AG09319 (cell line): ENCODE measurements at regions not wholly inside any gene's neighbourhood (a gene's known extent, or its start where the extent isn't known, plus 50 kb on each side); places are given as distances from the start of the nearest gene placed in this dataset.

Source experiments
- DNase-seq: peaks from one replicate; pipeline ENCODE4 v3.0.0-alpha.2; 2010; ENCODE audit warnings: low read depth; ENCODE audit errors: extremely low read depth
- TF ChIP-seq, protein P1 (sequence below): IDR thresholded peaks from 2 replicates; pipeline ENCODE4 v1.5.1; 2011; ENCODE audit warnings: low read depth, mild to moderate bottlenecking, inconsistent platforms, low read length, moderate library complexity

- TF ChIP-seq, protein P1, sequence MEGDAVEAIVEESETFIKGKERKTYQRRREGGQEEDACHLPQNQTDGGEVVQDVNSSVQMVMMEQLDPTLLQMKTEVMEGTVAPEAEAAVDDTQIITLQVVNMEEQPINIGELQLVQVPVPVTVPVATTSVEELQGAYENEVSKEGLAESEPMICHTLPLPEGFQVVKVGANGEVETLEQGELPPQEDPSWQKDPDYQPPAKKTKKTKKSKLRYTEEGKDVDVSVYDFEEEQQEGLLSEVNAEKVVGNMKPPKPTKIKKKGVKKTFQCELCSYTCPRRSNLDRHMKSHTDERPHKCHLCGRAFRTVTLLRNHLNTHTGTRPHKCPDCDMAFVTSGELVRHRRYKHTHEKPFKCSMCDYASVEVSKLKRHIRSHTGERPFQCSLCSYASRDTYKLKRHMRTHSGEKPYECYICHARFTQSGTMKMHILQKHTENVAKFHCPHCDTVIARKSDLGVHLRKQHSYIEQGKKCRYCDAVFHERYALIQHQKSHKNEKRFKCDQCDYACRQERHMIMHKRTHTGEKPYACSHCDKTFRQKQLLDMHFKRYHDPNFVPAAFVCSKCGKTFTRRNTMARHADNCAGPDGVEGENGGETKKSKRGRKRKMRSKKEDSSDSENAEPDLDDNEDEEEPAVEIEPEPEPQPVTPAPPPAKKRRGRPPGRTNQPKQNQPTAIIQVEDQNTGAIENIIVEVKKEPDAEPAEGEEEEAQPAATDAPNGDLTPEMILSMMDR: no peak
- no peak for DNase-seq
Observed at GRCh38 chr15:72912996-72913395, 129.4 kb upstream of the ADPGK start.

DNA sequence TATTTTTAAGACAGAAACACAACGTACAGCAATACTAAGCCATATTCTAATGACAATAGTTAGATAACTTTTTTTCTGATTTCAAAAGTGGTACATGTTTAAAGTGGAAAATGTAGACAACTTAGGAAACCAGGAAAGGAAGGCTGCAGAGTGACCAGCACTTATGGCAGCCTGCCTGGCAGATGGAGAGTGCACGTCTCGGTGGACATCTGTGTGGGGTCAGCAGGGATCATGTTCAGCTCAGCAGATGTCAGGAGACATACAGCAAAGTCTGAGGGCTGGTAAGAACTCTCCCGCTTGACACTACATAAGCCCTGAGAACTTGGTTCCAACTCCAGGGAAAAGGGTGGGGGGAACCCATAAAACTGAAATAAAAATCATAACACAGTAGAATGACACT, 128.6 kb upstream of the ADPGK start:
- TF ChIP-seq, protein P1: no peak

DNA sequence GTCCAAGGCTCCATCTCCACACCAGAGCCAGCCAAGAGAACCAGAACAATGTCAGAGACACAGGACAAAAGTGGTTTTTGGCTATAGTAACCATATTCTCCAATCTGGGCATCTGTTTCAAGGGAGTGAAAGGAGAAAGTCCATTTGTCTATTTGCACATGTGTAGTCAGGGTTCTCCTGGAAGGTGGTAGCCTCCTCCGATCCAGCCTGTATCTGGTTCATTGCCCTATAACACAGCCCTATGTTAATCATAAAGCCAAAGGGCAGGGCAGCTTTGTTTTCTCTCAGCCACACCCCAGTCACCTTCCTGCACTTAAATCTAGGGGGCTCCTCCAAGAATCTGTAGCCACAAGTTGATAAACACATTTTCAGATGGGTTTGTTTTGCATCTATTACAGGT, 128.1 kb upstream of the ADPGK start:
- TF ChIP-seq, protein P1: no peak
- DNase-seq: no peak

More for the DNA sequence above, 128.6 kb upstream of the ADPGK start:
- no peak for DNase-seq

- no peak for DNase-seq
- TF ChIP-seq, protein P1: no peak
Observed at GRCh38 chr15:72908713-72909112, 125.2 kb upstream of the ADPGK start.

DNA sequence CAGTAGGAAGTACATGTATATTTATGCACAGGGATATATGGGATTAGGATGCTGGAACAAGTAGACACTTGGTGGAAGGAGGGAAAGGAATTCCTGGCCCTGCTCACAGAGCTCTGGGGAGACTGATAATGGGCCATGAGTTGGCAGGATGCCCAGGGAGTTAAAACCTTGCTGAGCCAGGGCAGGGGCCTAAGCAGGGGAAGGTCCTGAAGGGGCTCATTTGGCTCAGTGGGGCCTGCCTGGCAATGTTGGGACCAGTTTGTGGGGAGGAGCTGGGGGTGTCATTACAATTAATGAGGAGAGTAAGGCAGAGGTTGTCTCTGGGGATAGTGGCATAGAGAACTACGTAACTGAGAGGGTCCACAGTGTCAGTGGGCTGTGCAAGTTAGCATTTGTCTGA, 124.2 kb upstream of the ADPGK start:
- DNase-seq: no peak
- TF ChIP-seq, protein P1: no peak

DNA sequence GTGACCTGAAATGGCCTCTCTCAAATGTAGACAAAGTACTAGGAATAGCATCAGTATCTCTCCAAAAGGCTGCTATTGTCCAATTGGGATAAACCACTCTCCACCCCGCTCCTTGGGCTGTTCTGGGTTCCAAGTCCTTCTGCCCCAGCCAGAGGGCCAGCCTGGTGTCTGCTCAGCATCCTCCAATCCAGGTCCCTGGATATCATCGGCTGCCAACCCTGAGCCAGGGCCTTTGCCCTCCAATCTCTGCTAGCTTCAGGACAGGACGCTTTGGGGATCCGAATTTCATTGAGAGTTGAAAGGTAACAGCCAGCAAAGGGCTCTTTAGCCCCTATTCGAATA, 119.3 kb upstream of the ADPGK start:
- TF ChIP-seq, protein P1: no peak
- no peak for DNase-seq

- TF ChIP-seq, protein P1: no peak
- DNase-seq: no peak
Observed at GRCh38 chr15:72902245-72902918, 118.8 kb upstream of the ADPGK start.
